ENCODE measurements at regions not wholly inside any gene's neighbourhood (a gene's known extent, or its start where the extent isn't known, plus 50 kb on each side); places are given as distances from the start of the nearest gene placed in this dataset.

DNA sequence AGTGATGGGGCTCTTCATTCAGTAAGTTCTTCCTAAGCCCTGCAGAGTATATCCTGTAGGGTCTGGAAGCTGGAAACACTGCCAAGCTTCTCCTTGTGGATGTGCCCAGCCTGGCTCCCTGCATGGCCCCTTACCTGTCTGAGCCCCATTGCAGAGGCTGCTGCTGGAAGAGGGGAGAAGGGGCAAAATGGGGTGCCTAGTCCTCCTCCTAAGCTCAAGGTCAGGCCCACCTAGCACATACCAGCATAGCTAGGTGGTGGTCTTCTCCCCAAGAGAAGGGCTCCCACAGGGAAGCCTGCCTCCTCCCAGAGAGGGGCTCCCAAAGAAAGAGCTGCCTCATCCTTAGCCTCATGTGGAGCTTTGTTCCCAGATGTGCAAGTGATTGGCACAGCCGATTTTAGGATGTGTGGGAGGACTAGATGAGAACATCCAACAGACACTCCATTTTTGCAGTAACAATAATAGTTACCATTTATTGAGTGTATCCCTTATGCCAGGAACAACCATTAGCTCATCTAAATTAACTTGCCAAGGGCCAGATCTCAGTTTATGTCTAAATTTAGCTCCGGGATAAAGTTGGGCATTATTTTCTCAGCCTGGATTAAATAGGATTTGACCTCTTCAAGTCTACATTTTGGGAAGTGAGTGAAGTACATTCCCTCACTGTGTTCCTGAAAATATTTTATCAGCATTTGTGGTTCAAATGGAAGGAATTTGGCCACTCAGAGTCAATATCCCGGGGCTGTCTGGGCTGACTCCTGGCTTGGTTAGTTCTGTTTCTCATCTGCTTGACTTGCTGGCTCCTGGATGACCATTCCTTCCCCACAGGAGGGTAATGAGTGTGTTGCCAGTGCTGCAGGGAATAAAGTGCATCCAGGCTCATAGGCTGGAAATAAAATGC, 291.1 kb upstream of the ROPN1 start:
- no peak for DNase-seq

DNA sequence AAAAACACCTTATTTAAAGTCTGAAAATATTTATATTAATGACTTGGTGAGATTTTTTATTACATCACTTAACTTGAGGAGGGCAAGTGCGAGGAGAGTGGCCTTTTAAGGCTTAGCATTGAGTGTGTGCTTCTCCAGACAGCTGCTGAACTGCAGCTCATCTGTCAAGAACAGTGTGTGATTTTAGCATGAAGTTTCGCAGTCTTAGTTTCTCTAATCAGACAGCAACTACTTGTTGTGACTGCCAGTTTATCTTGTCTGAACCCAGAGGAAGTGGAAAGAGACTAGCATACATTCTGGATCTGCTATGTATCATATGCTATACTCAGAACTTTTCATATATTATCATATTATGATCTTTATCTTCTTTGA, 291.7 kb upstream of the ROPN1 start:
- DNase-seq = no peak

GRCh38 chr3:124288996-124289395, 297.1 kb upstream of the ROPN1 start:
- no peak for DNase-seq

DNA sequence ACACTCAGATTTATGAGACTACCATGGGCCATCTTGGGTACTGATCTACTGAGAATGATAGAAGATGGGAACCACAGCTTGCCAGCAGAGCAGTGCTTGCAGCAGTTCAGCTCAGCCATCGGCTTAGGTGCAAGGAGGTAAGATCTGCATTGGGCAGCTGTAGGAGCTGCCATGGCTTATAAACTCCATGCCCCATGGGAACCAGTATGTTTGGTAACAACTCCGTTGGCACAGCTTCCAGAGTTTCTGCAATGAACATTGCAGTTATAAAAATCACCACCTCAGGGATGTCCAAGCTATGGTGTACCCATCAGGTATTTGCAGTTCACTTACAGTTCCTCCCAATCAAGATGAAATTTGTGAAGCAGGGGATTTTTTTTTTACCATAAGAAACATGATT, 299.1 kb upstream of the ROPN1 start:
- DNase-seq = no peak

GRCh38 chr3:124292329-124292728, 300.4 kb upstream of the ROPN1 start:
- no peak for DNase-seq

- no peak for DNase-seq
Observed at GRCh38 chr3:124293584-124293983, 301.7 kb upstream of the ROPN1 start.

DNA sequence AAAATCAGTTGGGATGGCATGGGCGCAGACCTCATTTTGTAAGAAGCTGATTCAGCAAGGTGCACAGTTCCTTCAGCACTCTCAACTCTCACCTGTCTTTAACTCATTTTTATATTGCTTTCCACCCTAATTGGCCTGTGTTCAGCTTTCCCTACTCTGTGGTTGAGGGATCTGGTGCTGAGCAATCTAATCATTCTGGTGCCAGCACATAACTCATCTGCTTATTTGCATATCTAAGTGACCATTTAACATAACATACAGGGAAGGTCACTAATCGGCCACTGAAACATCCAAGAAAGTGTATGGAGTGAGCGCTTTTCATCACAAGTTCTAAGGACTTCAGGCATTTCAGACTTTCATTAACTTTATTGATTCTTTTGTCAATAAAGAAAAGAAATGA, 303.4 kb upstream of the ROPN1 start:
- DNase-seq = no peak

DNA sequence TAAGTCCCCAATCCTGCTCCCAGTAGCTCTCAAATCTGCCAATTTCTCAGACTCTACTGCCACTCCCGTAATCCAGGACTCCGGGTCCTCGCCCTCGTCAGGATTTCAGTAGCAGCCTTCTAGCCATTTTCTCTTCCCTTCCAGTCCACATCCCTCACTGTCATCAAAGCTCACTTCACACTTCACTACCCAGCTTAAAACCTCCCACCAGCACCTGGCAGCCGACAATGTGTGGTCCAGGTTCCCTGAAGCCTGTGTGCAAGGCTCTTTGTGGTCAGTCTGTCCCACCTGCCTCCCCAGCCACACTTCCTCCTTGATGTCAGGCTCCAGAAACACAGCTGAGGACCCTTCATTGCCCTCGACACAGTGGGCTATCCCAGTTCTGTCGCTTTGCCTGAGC, 304.5 kb upstream of the ROPN1 start:
- no peak for DNase-seq

GRCh38 chr3:124297062-124297980, 305.4 kb upstream of the ROPN1 start:
- DNase-seq = no peak

DNA sequence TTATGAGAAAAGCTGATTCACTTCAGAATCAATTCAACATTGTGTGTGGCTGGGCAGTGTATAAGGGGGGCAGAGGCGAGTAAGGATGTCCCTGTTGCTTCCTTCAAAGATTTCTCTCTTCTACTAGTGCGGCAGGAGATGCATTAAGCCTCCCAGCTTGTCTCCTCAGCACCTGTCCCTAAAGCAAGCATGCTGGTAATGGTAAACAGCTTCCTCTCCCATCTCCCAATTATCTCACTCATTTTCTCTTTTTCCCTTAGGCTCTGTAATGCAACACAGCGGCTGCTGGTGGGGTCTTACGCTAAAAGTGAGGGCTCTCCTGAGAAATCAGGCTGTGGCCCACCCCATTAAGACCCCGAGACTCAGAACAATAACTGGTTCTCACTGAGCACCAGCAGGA, 306.4 kb upstream of the ROPN1 start:
- DNase-seq = no peak

DNA sequence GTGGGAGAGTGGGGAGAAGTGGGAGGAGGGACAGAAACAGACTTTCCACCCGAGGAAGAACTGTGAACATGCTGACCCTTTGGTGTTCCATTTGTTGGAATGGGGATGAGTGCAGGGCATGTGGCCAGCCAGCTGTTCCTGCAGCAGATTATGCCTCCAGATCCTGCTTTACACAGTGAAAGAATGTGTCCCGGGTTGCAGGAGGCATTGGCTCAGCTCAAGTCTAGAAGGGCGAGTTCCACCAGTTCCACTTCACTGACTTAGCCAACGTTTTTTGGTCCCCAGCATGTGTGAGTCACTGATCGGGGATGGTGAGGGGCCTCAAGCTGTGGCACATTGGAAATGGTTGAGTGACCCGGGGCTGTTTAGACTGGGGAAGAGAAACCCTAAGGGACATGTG, 307.0 kb upstream of the ROPN1 start:
- DNase-seq = no peak

DNA sequence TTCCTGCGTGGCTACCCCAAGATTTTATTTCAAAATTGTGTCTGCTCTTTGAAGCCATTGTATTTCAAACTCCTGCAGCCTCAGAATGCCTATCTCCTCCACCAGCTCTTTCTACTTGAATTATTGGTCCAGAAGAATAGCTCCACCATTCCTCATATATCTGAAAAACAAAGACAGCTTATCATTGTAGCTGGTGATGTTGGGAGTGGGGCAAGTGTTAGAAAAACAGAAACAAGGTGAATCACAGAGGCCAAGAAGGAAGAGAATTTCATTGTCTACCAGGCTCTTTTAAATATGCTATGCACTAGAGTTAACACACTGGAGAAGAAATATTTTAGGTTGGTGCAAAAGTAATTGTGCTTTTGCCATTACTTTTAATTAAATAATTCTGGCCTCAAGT, 307.9 kb upstream of the ROPN1 start:
- DNase-seq = no peak

GRCh38 chr3:124300416-124300815, 308.5 kb upstream of the ROPN1 start:
- DNase-seq = no peak

GRCh38 chr3:124303305-124303910, 311.5 kb upstream of the ROPN1 start:
- DNase-seq = no peak

DNA sequence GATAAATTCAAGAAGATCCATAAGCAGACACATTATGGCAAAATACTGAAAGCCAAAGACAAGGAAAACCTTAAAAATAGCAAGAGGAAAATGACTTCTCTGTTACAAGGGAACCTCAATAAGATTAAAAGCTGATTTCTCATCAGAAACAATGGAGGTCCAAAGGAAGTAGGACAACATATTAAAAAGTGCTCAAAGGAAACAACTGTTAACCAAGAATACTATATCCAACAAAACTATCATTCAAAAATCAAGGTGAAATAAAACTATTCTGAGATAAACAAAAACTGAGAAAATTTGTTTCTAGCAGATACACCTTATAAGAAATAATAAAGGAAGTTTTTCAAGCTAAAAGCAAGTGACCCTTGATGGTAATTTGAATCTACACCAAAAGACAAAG, 314.7 kb upstream of the ROPN1 start:
- no peak for DNase-seq

GRCh38 chr3:124313621-124314020, 321.7 kb upstream of the ROPN1 start:
- no peak for DNase-seq

- no peak for DNase-seq
Observed at GRCh38 chr3:124315215-124316033, 323.5 kb upstream of the ROPN1 start.

DNA sequence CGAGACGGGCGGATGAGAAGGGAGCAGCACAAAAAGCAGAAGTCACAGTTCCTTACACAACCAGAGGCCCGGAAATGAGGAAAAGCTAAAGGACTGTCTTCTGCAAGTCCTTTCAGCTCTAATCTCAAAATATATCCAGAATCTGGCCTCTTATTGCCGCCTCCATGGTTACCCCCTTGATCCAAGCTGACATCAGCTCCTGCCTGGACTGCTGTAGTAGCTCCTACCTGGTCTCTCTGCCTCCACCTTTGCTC, 324.0 kb upstream of the ROPN1 start:
- DNase-seq = no peak

- no peak for DNase-seq
Observed at GRCh38 chr3:124318014-124318413, 326.1 kb upstream of the ROPN1 start.

- DNase-seq = no peak
Observed at GRCh38 chr3:124318656-124319055, 326.7 kb upstream of the ROPN1 start.

- DNase-seq = no peak
Observed at GRCh38 chr3:124320976-124321375, 329.1 kb upstream of the ROPN1 start.

GRCh38 chr3:124322309-124322880, 330.5 kb upstream of the ROPN1 start:
- DNase-seq = no peak

- DNase-seq = no peak
Observed at GRCh38 chr3:124322966-124323365, 331.0 kb upstream of the ROPN1 start.
